ENCODE measurements at regions not wholly inside any gene's neighbourhood (a gene's known extent, or its start where the extent isn't known, plus 50 kb on each side); places are given as distances from the start of the nearest gene placed in this dataset.

DNA sequence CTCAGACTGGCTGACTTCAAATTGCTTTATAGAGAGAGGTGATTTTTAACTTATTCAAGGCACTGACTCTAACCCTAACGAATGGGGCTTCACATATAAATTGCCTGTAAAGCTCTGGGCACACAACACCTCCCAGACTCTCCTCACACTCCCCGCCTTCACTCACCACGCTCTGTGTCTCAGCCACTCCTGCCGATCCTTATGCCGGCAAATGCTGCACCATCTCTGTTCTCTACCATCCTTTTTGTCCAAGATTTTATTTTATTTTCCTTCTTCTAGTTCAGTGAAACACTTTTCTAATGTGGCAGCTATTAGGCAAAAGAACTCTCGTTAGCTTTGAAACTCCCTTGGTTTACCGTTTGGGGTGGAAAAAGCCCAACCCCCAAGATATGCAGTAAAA, 446.1 kb upstream of the TMEM132C start:
- Histone ChIP-seq H3F3A (ENCODE audit: insufficient read depth, low read depth) (no peaks in the 10 kb centered on the region), H3K27me3 (ENCODE audit: insufficient read depth, low read depth) (no peaks in the 10 kb centered on the region), H3K4me1 (replicated peaks; ENCODE audit: insufficient read depth) (no peaks in the 10 kb centered on the region), H3K9me2 (ENCODE audit: insufficient read depth) (no peaks in the 10 kb centered on the region), H3K36me3 (ENCODE audit: low read depth) (no peaks in the 10 kb centered on the region), H2AFZ (no peak overlapping the region), H3K27ac (no peak overlapping the region), H4K20me1 (ENCODE audit: insufficient read depth) (no peaks in the 10 kb centered on the region), H3K79me2 (ENCODE audit: low read depth) (no peaks in the 10 kb centered on the region), H3K4me3 (no peak overlapping the region), H3K9me3 (ENCODE audit: insufficient read depth, low read depth) (no peaks in the 10 kb centered on the region), H3K4me2 (no peak overlapping the region)
- ChIA-PET CTCF (no interaction called here), POLR2A (ENCODE audit: unreplicated experiment) (no interaction called here)
- intact Hi-C loops (cut with micrococcal nuclease; ENCODE audit: unreplicated experiment) = no loop called here
- DNase-seq = no peak
- TF ChIP-seq, protein P1, sequence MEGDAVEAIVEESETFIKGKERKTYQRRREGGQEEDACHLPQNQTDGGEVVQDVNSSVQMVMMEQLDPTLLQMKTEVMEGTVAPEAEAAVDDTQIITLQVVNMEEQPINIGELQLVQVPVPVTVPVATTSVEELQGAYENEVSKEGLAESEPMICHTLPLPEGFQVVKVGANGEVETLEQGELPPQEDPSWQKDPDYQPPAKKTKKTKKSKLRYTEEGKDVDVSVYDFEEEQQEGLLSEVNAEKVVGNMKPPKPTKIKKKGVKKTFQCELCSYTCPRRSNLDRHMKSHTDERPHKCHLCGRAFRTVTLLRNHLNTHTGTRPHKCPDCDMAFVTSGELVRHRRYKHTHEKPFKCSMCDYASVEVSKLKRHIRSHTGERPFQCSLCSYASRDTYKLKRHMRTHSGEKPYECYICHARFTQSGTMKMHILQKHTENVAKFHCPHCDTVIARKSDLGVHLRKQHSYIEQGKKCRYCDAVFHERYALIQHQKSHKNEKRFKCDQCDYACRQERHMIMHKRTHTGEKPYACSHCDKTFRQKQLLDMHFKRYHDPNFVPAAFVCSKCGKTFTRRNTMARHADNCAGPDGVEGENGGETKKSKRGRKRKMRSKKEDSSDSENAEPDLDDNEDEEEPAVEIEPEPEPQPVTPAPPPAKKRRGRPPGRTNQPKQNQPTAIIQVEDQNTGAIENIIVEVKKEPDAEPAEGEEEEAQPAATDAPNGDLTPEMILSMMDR (conservative IDR thresholded peaks at IDR 0.05) = no peak
- TF ChIP-seq EZH2 (IDR thresholded peaks at IDR 0.05; ENCODE audit: low read depth) = no peak
- BruUV-seq (replicated peaks) = no TSS peak

DNA sequence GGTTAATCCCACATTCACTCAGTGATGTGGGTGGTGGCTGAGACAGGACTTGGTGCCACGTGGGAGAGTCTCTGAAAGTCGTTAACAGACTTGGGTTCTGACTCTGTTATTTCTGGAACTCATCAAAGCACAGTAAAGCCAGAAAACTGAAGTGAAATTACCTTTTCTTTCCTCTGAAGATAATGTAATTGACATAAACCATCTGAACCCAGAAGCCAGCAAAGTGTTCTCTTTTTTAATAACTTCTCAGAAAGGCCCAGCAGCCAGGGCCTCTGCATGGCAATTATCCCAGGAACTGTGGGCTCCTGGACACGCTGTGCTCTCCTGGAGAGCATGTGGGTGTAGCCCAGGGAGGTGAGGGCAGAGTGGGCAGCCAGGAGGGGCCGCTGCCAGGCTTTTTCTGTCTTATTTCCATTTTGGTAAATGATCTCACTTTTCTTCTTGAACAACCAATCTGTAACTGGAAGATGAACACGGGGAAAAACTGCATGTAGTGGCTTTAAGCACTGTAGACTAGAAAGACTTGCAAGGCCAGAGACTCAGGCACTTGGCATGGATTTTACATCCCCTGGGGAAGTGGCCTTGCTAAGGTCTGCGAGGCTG, 444.1 kb upstream of the TMEM132C start:
- TF ChIP-seq, protein P1 (conservative IDR thresholded peaks at IDR 0.05) = no peak
- TF ChIP-seq EZH2 (IDR thresholded peaks at IDR 0.05; ENCODE audit: low read depth) = no peak
- Histone ChIP-seq H3K9me3 (ENCODE audit: insufficient read depth, low read depth) (no peaks in the 10 kb centered on the region), H3K4me1 (replicated peaks; ENCODE audit: insufficient read depth) (no peaks in the 10 kb centered on the region), H3K4me3 (no peak overlapping the region), H3K4me2 (no peak overlapping the region), H3F3A (ENCODE audit: insufficient read depth, low read depth) (no peaks in the 10 kb centered on the region), H3K27me3 (ENCODE audit: insufficient read depth, low read depth) (0 out of 2 replicates have a peak, but pooled peaks cover 4% of the 10 kb centered on the region), H2AFZ (no peak overlapping the region), H3K36me3 (ENCODE audit: low read depth) (no peaks in the 10 kb centered on the region), H3K27ac (no peak overlapping the region), H3K79me2 (ENCODE audit: low read depth) (no peaks in the 10 kb centered on the region), H4K20me1 (ENCODE audit: insufficient read depth) (no peaks in the 10 kb centered on the region), H3K9me2 (ENCODE audit: insufficient read depth) (no peaks in the 10 kb centered on the region)
- BruUV-seq (replicated peaks) = no TSS peak
- POLR2A ChIA-PET (ENCODE audit: unreplicated experiment) = no interaction called here
- intact Hi-C loops (cut with micrococcal nuclease; ENCODE audit: unreplicated experiment) = no loop called here
- CTCF ChIA-PET = no interaction called here
- no peak for DNase-seq

DNA sequence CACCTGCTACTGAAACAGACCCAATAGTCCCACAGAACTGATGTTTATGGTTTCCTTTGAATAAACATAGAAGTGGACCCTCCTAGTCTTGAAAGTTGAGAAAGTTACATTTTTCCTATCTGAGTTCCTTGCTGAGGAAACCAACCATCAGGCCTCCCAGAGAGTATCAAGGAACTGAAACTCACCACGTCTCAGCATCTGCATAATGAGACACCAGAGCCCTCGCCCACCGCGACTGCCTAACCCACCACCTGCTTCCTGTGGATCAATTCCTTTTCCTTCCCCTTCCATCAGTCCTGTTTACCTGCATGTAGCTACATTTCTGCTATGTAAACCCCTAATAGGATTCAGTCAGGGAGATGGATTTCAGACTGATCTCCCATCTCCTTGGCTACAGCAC, 443.2 kb upstream of the TMEM132C start:
- intact Hi-C loops (cut with micrococcal nuclease; ENCODE audit: unreplicated experiment) = no loop called here
- Histone ChIP-seq H2AFZ (no peak overlapping the region), H3F3A (ENCODE audit: insufficient read depth, low read depth) (no peaks in the 10 kb centered on the region), H3K9me3 (ENCODE audit: insufficient read depth, low read depth) (no peaks in the 10 kb centered on the region), H3K36me3 (ENCODE audit: low read depth) (no peaks in the 10 kb centered on the region), H4K20me1 (ENCODE audit: insufficient read depth) (no peaks in the 10 kb centered on the region), H3K4me2 (no peak overlapping the region), H3K9me2 (ENCODE audit: insufficient read depth) (no peaks in the 10 kb centered on the region), H3K27me3 (ENCODE audit: insufficient read depth, low read depth) (0 out of 2 replicates have a peak, but pooled peaks cover 7% of the 10 kb centered on the region), H3K79me2 (ENCODE audit: low read depth) (no peaks in the 10 kb centered on the region), H3K27ac (no peak overlapping the region), H3K4me3 (no peak overlapping the region), H3K4me1 (replicated peaks; ENCODE audit: insufficient read depth) (no peaks in the 10 kb centered on the region)
- no peak for TF ChIP-seq EZH2 (IDR thresholded peaks at IDR 0.05; ENCODE audit: low read depth)
- TF ChIP-seq, protein P1 (conservative IDR thresholded peaks at IDR 0.05) = no peak
- DNase-seq = no peak
- no TSS peak for BruUV-seq (replicated peaks)
- POLR2A ChIA-PET (ENCODE audit: unreplicated experiment) = no interaction called here
- CTCF ChIA-PET = no interaction called here
